MCF 10A (cell line): ENCODE measurements at regions not wholly inside any gene's neighbourhood (a gene's known extent, or its start where the extent isn't known, plus 50 kb on each side); places are given as distances from the start of the nearest gene placed in this dataset.

Experiments used
- BruUV-seq: library from RNA; stranded (reverse); fragments of 400-500 nt; replicated peaks from 2 replicates; lab custom pipeline; 2021; lab: Mats Ljungman, UMichigan
- CTCF ChIA-PET: fragments of 300-600 bp; sonication (Branson Sonifier 250); formaldehyde crosslinking; extraction: SDS; loops from one replicate; lab custom pipeline; 2021; ENCODE audit warnings: antibody characterized with exemption, inconsistent platforms; lab: Yijun Ruan, JAX
- POLR2A ChIA-PET: fragments of 300-600, 350-650 bp; sonication (Branson Sonifier 250); formaldehyde crosslinking; extraction: SDS; loops from one replicate; lab custom pipeline; 2020; ENCODE audit warnings: antibody characterized with exemption, inconsistent platforms; lab: Yijun Ruan, JAX
- DNase-seq: peaks from one replicate; pipeline ENCODE4 v3.0.0-alpha.2; 2018; ENCODE audit not compliant: unreplicated experiment
- H3K27ac Mint-ChIP-seq: one replicate; pipeline ENCODE4 v1.8.0; 2022; ENCODE audit warnings: mild to moderate bottlenecking, low read depth, mixed read lengths; ENCODE audit not compliant: unreplicated experiment
- H3K27me3 Mint-ChIP-seq: one replicate; pipeline ENCODE4 v1.8.0; 2022; ENCODE audit warnings: mixed read lengths; ENCODE audit not compliant: insufficient read depth, unreplicated experiment
- H3K36me3 Mint-ChIP-seq: one replicate; pipeline ENCODE4 v1.8.0; 2022; ENCODE audit warnings: mild to moderate bottlenecking, moderate library complexity, mixed read lengths; ENCODE audit not compliant: insufficient read depth, unreplicated experiment
- H3K4me1 Mint-ChIP-seq: one replicate; pipeline ENCODE4 v1.8.0; 2022; ENCODE audit warnings: mixed read lengths; ENCODE audit not compliant: insufficient read depth, unreplicated experiment
- H3K4me3 Mint-ChIP-seq: one replicate; pipeline ENCODE4 v1.8.0; 2022; ENCODE audit warnings: mild to moderate bottlenecking, moderate library complexity, mixed read lengths; ENCODE audit not compliant: unreplicated experiment
- H3K9me3 Mint-ChIP-seq: one replicate; pipeline ENCODE4 v1.8.0; 2022; ENCODE audit warnings: mixed read lengths; ENCODE audit not compliant: unreplicated experiment
- CTCF ChIP-seq: fragments of 200-600 bp; IDR thresholded peaks from one replicate; pipeline ENCODE4 v1.8.0; 2022; ENCODE audit warnings: antibody characterized with exemption, mild to moderate bottlenecking; ENCODE audit not compliant: unreplicated experiment
- intact Hi-C: fragments of 100-400 bp; cut with micrococcal nuclease; formaldehyde crosslinking; loops from 2 replicates; pipeline ENCODE4 v1.14.1; 2022

GRCh38 chr10:8923096-8923495, 868.6 kb downstream of the GATA3 start:
- no peaks in the 10 kb centered on the region for H3K9me3 Mint-ChIP-seq
- CTCF ChIA-PET, result interaction anchor here (0.9 kb wide), 1 partner anchor 9 kb away, joined by 4 read pairs; no protein-coding TSS in a partner anchor
- BruUV-seq, result no TSS peak
- DNase-seq, result peak; percentile 19
- H3K4me1 Mint-ChIP-seq, result peaks cover 17% of the 10 kb centered on the region
- H3K27ac Mint-ChIP-seq, result no peak overlapping the region
- POLR2A ChIA-PET, result interaction anchor here (0.7 to 2.4 kb wide), 12 partner anchors 8 to 1398 kb away, joined by 3 to 18 read pairs (median 4); partner anchors contain the start of gene GATA3
- H3K4me3 Mint-ChIP-seq, result no peak overlapping the region
- intact Hi-C loops, result no loop called here
- no peak for TF ChIP-seq CTCF
- H3K36me3 Mint-ChIP-seq, result no peaks in the 10 kb centered on the region
- no peaks in the 10 kb centered on the region for H3K27me3 Mint-ChIP-seq

- H3K27me3 Mint-ChIP-seq, result no peaks in the 10 kb centered on the region
- CTCF ChIA-PET, result interaction anchor here (0.5 to 1.7 kb wide), 7 partner anchors 14 to 283 kb away, joined by 3 to 6 read pairs (median 3); no protein-coding TSS in a partner anchor
- H3K4me1 Mint-ChIP-seq, result peaks cover 22% of the 10 kb centered on the region
- peak; percentile 90 for DNase-seq
- no TSS peak for BruUV-seq
- TF ChIP-seq CTCF, result no peak
- POLR2A ChIA-PET, result interaction anchor here (0.8 to 3.7 kb wide), 12 partner anchors 14 to 384 kb away, joined by 3 to 30 read pairs (median 6); no protein-coding TSS in a partner anchor
- peak overlapping the region; percentile 24 for H3K4me3 Mint-ChIP-seq
- intact Hi-C loops, result no loop called here
- no peaks in the 10 kb centered on the region for H3K36me3 Mint-ChIP-seq
- H3K9me3 Mint-ChIP-seq, result no peaks in the 10 kb centered on the region
- peak overlapping the region; percentile 60 for H3K27ac Mint-ChIP-seq
Measured at GRCh38 chr10:8927705-8928104, 873.2 kb downstream of the GATA3 start.

GRCh38 chr10:8946451-8946850, 892.0 kb downstream of the GATA3 start:
- no peaks in the 10 kb centered on the region for H3K36me3 Mint-ChIP-seq
- no peaks in the 10 kb centered on the region for H3K4me1 Mint-ChIP-seq
- no peak overlapping the region for H3K27ac Mint-ChIP-seq
- intact Hi-C loops, result loop anchor here (1.0 kb wide), 1 partner anchor 37 kb away; no protein-coding TSS in a partner anchor
- H3K9me3 Mint-ChIP-seq, result no peaks in the 10 kb centered on the region
- ChIA-PET CTCF (interaction anchor here (1.2 kb wide), 1 partner anchor 886 kb away, joined by 4 read pairs; no protein-coding TSS in a partner anchor), POLR2A (interaction anchor here (1.4 kb wide), 1 partner anchor 21 kb away, joined by 4 read pairs; no protein-coding TSS in a partner anchor)
- no peaks in the 10 kb centered on the region for H3K27me3 Mint-ChIP-seq
- DNase-seq, result no peak
- no peak overlapping the region for H3K4me3 Mint-ChIP-seq
- no peak for TF ChIP-seq CTCF
- BruUV-seq, result no TSS peak

- intact Hi-C loops, result no loop called here
- DNase-seq, result no peak
- H3K9me3 Mint-ChIP-seq, result no peaks in the 10 kb centered on the region
- no peak for TF ChIP-seq CTCF
- H3K4me1 Mint-ChIP-seq, result peaks cover 4% of the 10 kb centered on the region
- no peaks in the 10 kb centered on the region for H3K36me3 Mint-ChIP-seq
- H3K4me3 Mint-ChIP-seq, result no peak overlapping the region
- no peaks in the 10 kb centered on the region for H3K27me3 Mint-ChIP-seq
- CTCF ChIA-PET, result no interaction called here
- no peak overlapping the region for H3K27ac Mint-ChIP-seq
- POLR2A ChIA-PET, result interaction anchor here (1.0 kb wide), 1 partner anchor 1163 kb away, joined by 3 read pairs; the partner anchor contains the start of genes ATP5F1C and KIN
- BruUV-seq, result no TSS peak
Measured at GRCh38 chr10:8950978-8951377, 896.5 kb downstream of the GATA3 start.
